Karpas-422 (cell line): ENCODE measurements at regions not wholly inside any gene's neighbourhood (a gene's known extent, or its start where the extent isn't known, plus 50 kb on each side); places are given as distances from the start of the nearest gene placed in this dataset.

Source experiments
- DNase-seq: peaks from one replicate; pipeline ENCODE4 v3.0.0-alpha.2; 2015
- H2AFZ ChIP-seq: fragments of 200-600 bp; sonication (generic); 2 replicates; pipeline ENCODE4 v1.6.1; 2014; ENCODE audit warnings: antibody characterized with exemption, low read length, mixed read lengths
- H3K27ac ChIP-seq: fragments of 200-600 bp; sonication (generic); 2 replicates; pipeline ENCODE4 v1.5.1; 2014; ENCODE audit warnings: mild to moderate bottlenecking, low read length, moderate library complexity
- H3K27me3 ChIP-seq: fragments of 200-600 bp; sonication (generic); 2 replicates; pipeline ENCODE4 v1.6.1; 2014; ENCODE audit warnings: low read length, mixed read lengths
- H3K36me3 ChIP-seq: fragments of 200-600 bp; sonication (generic); 2 replicates; pipeline ENCODE4 v1.6.1; 2014; ENCODE audit warnings: low read length, mixed read lengths; ENCODE audit not compliant: insufficient read depth
- H3K4me1 ChIP-seq: fragments of 200-600 bp; sonication (generic); 2 replicates; pipeline ENCODE4 v1.6.1; 2014; ENCODE audit warnings: mild to moderate bottlenecking, low read length, mixed read lengths
- H3K4me2 ChIP-seq: fragments of 200-600 bp; sonication (generic); 2 replicates; pipeline ENCODE4 v1.6.1; 2014; ENCODE audit warnings: low read length, low read depth, mild to moderate bottlenecking; ENCODE audit not compliant: poor library complexity, severe bottlenecking
- H3K4me3 ChIP-seq: fragments of 200-600 bp; sonication (generic); 2 replicates; pipeline ENCODE4 v1.5.1; 2014; ENCODE audit warnings: mild to moderate bottlenecking, antibody characterized with exemption, low read length, mixed read lengths
- H3K79me2 ChIP-seq: fragments of 200-600 bp; sonication (generic); 2 replicates; pipeline ENCODE4 v1.6.1; 2014; ENCODE audit warnings: mild to moderate bottlenecking, low read length, mixed read lengths
- H3K9ac ChIP-seq: fragments of 200-600 bp; sonication (generic); 2 replicates; pipeline ENCODE4 v1.6.0; 2014; ENCODE audit warnings: low read length
- H3K9me2 ChIP-seq: fragments of 200-600 bp; sonication (generic), shearing (Covaris generic); replicated peaks from 2 replicates; pipeline ENCODE4 v1.6.0; 2014; ENCODE audit warnings: mild to moderate bottlenecking, low read length, moderate library complexity; ENCODE audit not compliant: insufficient read depth
- H3K9me3 ChIP-seq: fragments of 300-700, 200-600 bp; sonication (generic); 2 replicates; pipeline ENCODE4 v1.6.1; 2014; ENCODE audit warnings: low read length, mixed read lengths
- H4K20me1 ChIP-seq: fragments of 200-600 bp; sonication (generic); 2 replicates; pipeline ENCODE4 v1.6.1; 2014; ENCODE audit warnings: mild to moderate bottlenecking, antibody characterized with exemption, low read length, low read depth; ENCODE audit not compliant: insufficient read depth

- Histone ChIP-seq H3K4me3 (no peak overlapping the region), H2AFZ (no peak overlapping the region), H3K79me2 (no peaks in the 10 kb centered on the region), H3K9ac (no peak overlapping the region), H3K27ac (no peak overlapping the region), H3K9me3 (no peaks in the 10 kb centered on the region), H3K9me2 (no peaks in the 10 kb centered on the region; the same call in 1 of the 2 replicates), H3K27me3 (no peaks in the 10 kb centered on the region), H3K4me1 (no peaks in the 10 kb centered on the region; the same call in 1 of the 2 replicates), H3K36me3 (no peaks in the 10 kb centered on the region), H3K4me2 (no peak overlapping the region), H4K20me1 (no peaks in the 10 kb centered on the region)
- peak; percentile 64 for DNase-seq
These were observed 647.9 kb downstream of the PLA2G4A start for GRCh38 chr1:187476671-187477070.

GRCh38 chr1:187477103-187477502 lies 648.4 kb downstream of the PLA2G4A start:
- Histone ChIP-seq H3K9ac (no peak overlapping the region), H2AFZ (no peak overlapping the region), H3K9me3 (no peaks in the 10 kb centered on the region), H3K4me1 (no peaks in the 10 kb centered on the region; the same call in 1 of the 2 replicates), H3K4me2 (no peak overlapping the region), H3K4me3 (no peak overlapping the region), H3K79me2 (no peaks in the 10 kb centered on the region), H3K9me2 (no peaks in the 10 kb centered on the region; the same call in 1 of the 2 replicates), H3K36me3 (no peaks in the 10 kb centered on the region), H3K27ac (no peak overlapping the region), H4K20me1 (no peaks in the 10 kb centered on the region), H3K27me3 (no peaks in the 10 kb centered on the region)
- no peak for DNase-seq

GRCh38 chr1:187477535-187477934 lies 648.8 kb downstream of the PLA2G4A start:
- H3K9me2 ChIP-seq, result no peaks in the 10 kb centered on the region; the same call in 1 of the 2 replicates
- H3K4me1 ChIP-seq, result no peaks in the 10 kb centered on the region; the same call in 1 of the 2 replicates
- DNase-seq, result no peak
- no peaks in the 10 kb centered on the region for H3K27me3 ChIP-seq
- H2AFZ ChIP-seq, result no peak overlapping the region
- H3K36me3 ChIP-seq, result no peaks in the 10 kb centered on the region
- H3K4me3 ChIP-seq, result no peak overlapping the region
- H4K20me1 ChIP-seq, result no peaks in the 10 kb centered on the region
- no peak overlapping the region for H3K9ac ChIP-seq
- no peak overlapping the region for H3K4me2 ChIP-seq
- H3K79me2 ChIP-seq, result no peaks in the 10 kb centered on the region
- no peaks in the 10 kb centered on the region for H3K9me3 ChIP-seq
- H3K27ac ChIP-seq, result no peak overlapping the region

GRCh38 chr1:187481581-187482148 lies 652.9 kb downstream of the PLA2G4A start:
- Histone ChIP-seq H3K79me2 (no peaks in the 10 kb centered on the region), H3K36me3 (no peaks in the 10 kb centered on the region), H3K4me1 (no peaks in the 10 kb centered on the region; the same call in 1 of the 2 replicates), H3K9ac (no peak overlapping the region), H3K4me2 (no peak overlapping the region), H3K4me3 (no peak overlapping the region), H2AFZ (no peak overlapping the region), H3K9me2 (no peaks in the 10 kb centered on the region), H3K9me3 (no peaks in the 10 kb centered on the region), H3K27ac (no peak overlapping the region), H3K27me3 (no peaks in the 10 kb centered on the region), H4K20me1 (no peaks in the 10 kb centered on the region)
- no peak for DNase-seq

- no peak for DNase-seq
- no peaks in the 10 kb centered on the region for H3K9me2 ChIP-seq
- H3K36me3 ChIP-seq, result no peaks in the 10 kb centered on the region
- no peak overlapping the region for H3K4me2 ChIP-seq
- no peaks in the 10 kb centered on the region for H3K4me1 ChIP-seq
- H2AFZ ChIP-seq, result no peak overlapping the region
- H3K4me3 ChIP-seq, result no peak overlapping the region
- H4K20me1 ChIP-seq, result no peaks in the 10 kb centered on the region
- no peaks in the 10 kb centered on the region for H3K9me3 ChIP-seq
- H3K79me2 ChIP-seq, result no peaks in the 10 kb centered on the region
- H3K27me3 ChIP-seq, result no peaks in the 10 kb centered on the region
- H3K27ac ChIP-seq, result no peak overlapping the region
- H3K9ac ChIP-seq, result no peak overlapping the region
These were observed 661.5 kb downstream of the PLA2G4A start for GRCh38 chr1:187490266-187490665.

GRCh38 chr1:187491082-187491720 lies 662.5 kb downstream of the PLA2G4A start:
- Histone ChIP-seq H3K27me3 (no peaks in the 10 kb centered on the region), H3K9me3 (no peaks in the 10 kb centered on the region), H4K20me1 (no peaks in the 10 kb centered on the region), H3K79me2 (no peaks in the 10 kb centered on the region), H3K4me1 (no peaks in the 10 kb centered on the region), H3K4me3 (no peak overlapping the region), H3K27ac (no peak overlapping the region), H3K9me2 (no peaks in the 10 kb centered on the region), H3K36me3 (no peaks in the 10 kb centered on the region), H3K9ac (no peak overlapping the region), H3K4me2 (no peak overlapping the region), H2AFZ (no peak overlapping the region)
- DNase-seq, result no peak

GRCh38 chr1:187498028-187498427 lies 669.3 kb downstream of the PLA2G4A start:
- H3K4me2 ChIP-seq, result no peak overlapping the region
- DNase-seq, result no peak
- no peaks in the 10 kb centered on the region for H3K9me3 ChIP-seq
- H3K9me2 ChIP-seq, result no peaks in the 10 kb centered on the region
- no peak overlapping the region for H3K27ac ChIP-seq
- H2AFZ ChIP-seq, result no peak overlapping the region
- no peaks in the 10 kb centered on the region for H3K79me2 ChIP-seq
- H3K36me3 ChIP-seq, result no peaks in the 10 kb centered on the region
- H3K4me1 ChIP-seq, result no peaks in the 10 kb centered on the region
- H3K27me3 ChIP-seq, result no peaks in the 10 kb centered on the region
- H3K9ac ChIP-seq, result no peak overlapping the region
- H3K4me3 ChIP-seq, result no peak overlapping the region
- no peaks in the 10 kb centered on the region for H4K20me1 ChIP-seq

- Histone ChIP-seq H2AFZ (no peak overlapping the region), H4K20me1 (no peaks in the 10 kb centered on the region), H3K4me1 (no peaks in the 10 kb centered on the region), H3K9me3 (peaks cover 5% of the 10 kb centered on the region; the same call in 1 of the 2 replicates), H3K9me2 (no peaks in the 10 kb centered on the region), H3K27me3 (no peaks in the 10 kb centered on the region), H3K4me2 (no peak overlapping the region), H3K27ac (no peak overlapping the region), H3K9ac (no peak overlapping the region), H3K36me3 (no peaks in the 10 kb centered on the region), H3K4me3 (no peak overlapping the region), H3K79me2 (no peaks in the 10 kb centered on the region)
- DNase-seq, result no peak
These were observed 676.0 kb downstream of the PLA2G4A start for GRCh38 chr1:187504779-187505178.
